ENCODE measurements at regions not wholly inside any gene's neighbourhood (a gene's known extent, or its start where the extent isn't known, plus 50 kb on each side); places are given as distances from the start of the nearest gene placed in this dataset.

GRCh38 chrY:8591821-8592516 lies 745.3 kb upstream of the TSPY4 start:
- no peak for TF ChIP-seq CTCF (IDR thresholded peaks at IDR 0.05)

- no peak for TF ChIP-seq CTCF (IDR thresholded peaks at IDR 0.05)
Observed at GRCh38 chrY:8594657-8595056, 742.6 kb upstream of the TSPY4 start.

GRCh38 chrY:8599141-8599540 lies 738.1 kb upstream of the TSPY4 start:
- TF ChIP-seq CTCF (IDR thresholded peaks at IDR 0.05) = no peak

DNA sequence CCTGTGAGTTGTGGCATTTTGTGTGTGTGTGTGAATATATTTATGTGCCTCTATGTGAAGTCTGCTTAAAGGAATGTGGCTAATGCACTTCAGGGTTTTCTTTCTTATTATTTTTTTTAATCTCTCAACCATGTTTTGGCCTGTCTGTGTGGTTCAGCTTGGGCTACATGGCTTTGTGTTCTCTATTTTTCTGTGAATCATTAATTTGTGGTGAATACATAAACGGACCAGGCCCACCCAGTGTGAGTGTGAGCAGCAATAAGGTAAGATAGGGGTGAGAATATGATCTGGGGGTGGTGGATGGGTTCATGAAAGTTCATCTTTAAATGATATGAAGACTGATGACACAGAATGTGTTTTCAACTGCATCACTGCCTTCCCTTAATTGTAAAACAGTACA lies 726.6 kb upstream of the TSPY4 start:
- no peak for TF ChIP-seq CTCF (IDR thresholded peaks at IDR 0.05)

- no peak for TF ChIP-seq CTCF (IDR thresholded peaks at IDR 0.05)
Observed at GRCh38 chrY:8611815-8612214, 725.4 kb upstream of the TSPY4 start.

DNA sequence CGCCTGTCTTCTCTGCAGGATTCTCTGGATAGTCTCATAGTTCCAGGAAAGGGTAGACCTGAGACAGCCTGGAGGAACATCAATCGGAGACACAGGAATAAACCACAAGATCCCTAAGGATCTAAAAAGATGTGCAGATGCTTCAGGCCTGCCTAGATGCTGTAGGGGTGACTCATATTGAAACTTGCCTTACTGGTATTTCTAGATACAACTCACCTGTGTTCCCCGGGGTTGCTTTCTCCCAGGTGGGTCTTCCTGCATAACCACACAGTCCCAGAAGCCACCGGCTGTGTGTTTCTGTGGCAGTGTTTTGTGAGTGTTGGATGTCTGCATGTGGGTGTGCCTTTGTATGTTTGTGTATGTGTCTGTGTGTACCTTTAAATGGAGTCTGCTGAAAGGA lies 719.0 kb upstream of the TSPY4 start:
- no peak for TF ChIP-seq CTCF (IDR thresholded peaks at IDR 0.05)

GRCh38 chrY:8622156-8622555 lies 715.1 kb upstream of the TSPY4 start:
- no peak for TF ChIP-seq CTCF (IDR thresholded peaks at IDR 0.05)

- TF ChIP-seq CTCF (IDR thresholded peaks at IDR 0.05) = no peak
Observed at GRCh38 chrY:8622856-8623255, 714.4 kb upstream of the TSPY4 start.

Measured in LNCAP (cell line).